Neuronal stem cell (in vitro differentiated cells): ENCODE measurements at regions not wholly inside any gene's neighbourhood (a gene's known extent, or its start where the extent isn't known, plus 50 kb on each side); places are given as distances from the start of the nearest gene placed in this dataset.

Experiments used
- DNase-seq: peaks from one replicate; pipeline ENCODE4 v3.0.0-alpha.2; 2013; ENCODE audit warnings: low spot score
- H2AFZ ChIP-seq: one replicate; pipeline ENCODE4 v1.6.1; 2013; ENCODE audit warnings: mild to moderate bottlenecking, low read length, inconsistent platforms
- H2AK5ac ChIP-seq: 2 replicates; pipeline ENCODE4 v1.6.1; 2013; ENCODE audit warnings: low read depth, mild to moderate bottlenecking, inconsistent platforms, low read length, moderate library complexity, mixed read lengths
- H2BK120ac ChIP-seq: 2 replicates; pipeline ENCODE4 v1.6.1; 2013; ENCODE audit warnings: low read depth, mild to moderate bottlenecking, inconsistent platforms, low read length, moderate library complexity, mixed read lengths
- H2BK12ac ChIP-seq: one replicate; pipeline ENCODE4 v1.6.1; 2013; ENCODE audit warnings: low read length, inconsistent platforms
- H2BK15ac ChIP-seq: 2 replicates; pipeline ENCODE4 v1.6.1; 2013; ENCODE audit warnings: mild to moderate bottlenecking, low read length, inconsistent platforms, mixed read lengths
- H2BK5ac ChIP-seq: one replicate; pipeline ENCODE4 v1.6.1; 2013; ENCODE audit warnings: inconsistent platforms, mild to moderate bottlenecking, low read length, moderate library complexity
- H3K14ac ChIP-seq: one replicate; pipeline ENCODE4 v1.6.1; 2013; ENCODE audit warnings: low read length, inconsistent platforms
- H3K18ac ChIP-seq: 2 replicates; pipeline ENCODE4 v1.6.1; 2013; ENCODE audit warnings: low read length, inconsistent platforms
- H3K23ac ChIP-seq: 2 replicates; pipeline ENCODE4 v1.6.1; 2013; ENCODE audit warnings: low read depth, mild to moderate bottlenecking, mixed read lengths, low read length, inconsistent platforms; ENCODE audit not compliant: poor library complexity
- H3K27ac ChIP-seq: replicated peaks from 3 replicates; pipeline ENCODE4 v1.5.1; 2013; ENCODE audit warnings: low read length, inconsistent platforms
- H3K27me3 ChIP-seq, 3 experiments: 2 replicates each; pipeline ENCODE4 v1.6.1; 2013; ENCODE audit warnings: low read length in 3 of 3, mild to moderate bottlenecking in 2 of 3, inconsistent platforms in 1 of 3, low read depth in 1 of 3, mixed read lengths in 1 of 3, moderate library complexity in 1 of 3; ENCODE audit not compliant: control insufficient read depth in 3 of 3, insufficient read depth in 3 of 3
- H3K36me3 ChIP-seq, 2 donors: replicated peaks in 1 of 2; 2 replicates each; pipeline ENCODE4 v1.6.1; 2013; ENCODE audit warnings: low read length in 2 of 2; ENCODE audit not compliant: control insufficient read depth in 2 of 2, insufficient read depth in 2 of 2
- H3K4ac ChIP-seq: 2 replicates; pipeline ENCODE4 v1.6.1; 2013; ENCODE audit warnings: inconsistent platforms, mild to moderate bottlenecking, low read length, moderate library complexity
- H3K4me1 ChIP-seq, 2 donors: 1 replicate in 1 of 2; 2 replicates in 1 of 2; pipeline ENCODE4 v1.6.1; 2013; ENCODE audit warnings: low read length in 2 of 2, low read depth in 1 of 2; ENCODE audit not compliant: control insufficient read depth in 2 of 2, insufficient read depth in 1 of 2
- H3K4me2 ChIP-seq: one replicate; pipeline ENCODE4 v1.6.1; 2013; ENCODE audit warnings: mild to moderate bottlenecking, low read length, inconsistent platforms; ENCODE audit not compliant: insufficient read depth, poor library complexity, severe bottlenecking
- H3K4me3 ChIP-seq, 2 donors: 2 replicates each; pipeline ENCODE4 v1.5.1; 2013; ENCODE audit warnings: low read length in 2 of 2, mild to moderate bottlenecking in 2 of 2, inconsistent platforms in 1 of 2, moderate library complexity in 1 of 2
- H3K79me1 ChIP-seq: one replicate; pipeline ENCODE4 v1.6.1; 2013; ENCODE audit warnings: low read depth, mild to moderate bottlenecking, inconsistent platforms, low read length, moderate library complexity
- H3K9ac ChIP-seq: one replicate; pipeline ENCODE4 v1.6.1; 2013; ENCODE audit warnings: mild to moderate bottlenecking, low read depth, low read length, inconsistent platforms; ENCODE audit not compliant: poor library complexity
- H3K9me3 ChIP-seq, 2 donors: replicated peaks in 1 of 2; 2 replicates each; pipeline versions ENCODE3 to v1.6.1; 2013; ENCODE audit warnings: low read length in 2 of 2, mild to moderate bottlenecking in 2 of 2, inconsistent platforms in 1 of 2, low read depth in 1 of 2, mixed read lengths in 1 of 2, moderate library complexity in 1 of 2; ENCODE audit not compliant: control insufficient read depth in 2 of 2, insufficient read depth in 1 of 2
- H4K8ac ChIP-seq: one replicate; pipeline ENCODE4 v1.6.1; 2013; ENCODE audit warnings: low read depth, mild to moderate bottlenecking, inconsistent platforms, low read length, moderate library complexity
- H4K91ac ChIP-seq: one replicate; pipeline ENCODE4 v1.6.1; 2013; ENCODE audit warnings: low read length, low read depth, mild to moderate bottlenecking, inconsistent platforms; ENCODE audit not compliant: poor library complexity
- WGBS, 2 donors: extraction: QIAGEN DNeasy Blood & Tissue Kit; methylation state at CpG; one replicate each; pipeline ENCODE4 v1.1.7; 2013; ENCODE audit warnings: missing lambda C conversion rate in 2 of 2, mixed read lengths in 1 of 2; ENCODE audit not compliant: insufficient read length in 2 of 2, insufficient replicate concordance in 1 of 2; ENCODE audit errors: extremely low coverage in 2 of 2; 5-methylcytosine and 5-hydroxymethylcytosine counted together

- Histone ChIP-seq H2BK120ac (no peak overlapping the region), H3K36me3 (no peaks in the 10 kb centered on the region), H3K4me1 (no peaks in the 10 kb centered on the region), H2AFZ (no peak overlapping the region), H4K91ac (no peak overlapping the region), H3K27me3 (peaks cover 0 to 18% (median 0%) of the 10 kb centered on the region in 3 experiments), H3K4me3 (no peak overlapping the region), H3K27ac (no peak overlapping the region), H2BK12ac (no peak overlapping the region), H3K4ac (no peak overlapping the region), H3K23ac (no peak overlapping the region), H4K8ac (no peak overlapping the region), H3K14ac (no peak overlapping the region), H2BK5ac (no peak overlapping the region), H3K9me3 (peaks cover 2 to 3% of the 10 kb centered on the region in 2 donors), H3K4me2 (no peak overlapping the region), H3K79me1 (no peaks in the 10 kb centered on the region), H3K18ac (no peak overlapping the region), H2BK15ac (no peak overlapping the region), H2AK5ac (no peak overlapping the region), H3K9ac (no peak overlapping the region)
- no CpG with 5 or more reads among the region's 1 CpG for WGBS, 2 donors
- no peak for DNase-seq
These were observed 210.2 kb upstream of the MKLN1 start for GRCh38 chr7:131117439-131117838.

GRCh38 chr7:131119381-131119780 is 208.3 kb upstream of the MKLN1 start:
- Histone ChIP-seq H2BK15ac (no peak overlapping the region), H3K14ac (no peak overlapping the region), H3K36me3 (no peaks in the 10 kb centered on the region), H3K4ac (no peak overlapping the region), H4K8ac (no peak overlapping the region), H2BK5ac (no peak overlapping the region), H2AK5ac (no peak overlapping the region), H3K9ac (no peak overlapping the region), H3K23ac (no peak overlapping the region), H3K18ac (no peak overlapping the region), H3K4me3 (no peak overlapping the region), H3K27ac (no peak overlapping the region), H2BK12ac (no peak overlapping the region), H3K27me3 (peaks cover 0 to 8% (median 0%) of the 10 kb centered on the region in 3 experiments), H2AFZ (no peak overlapping the region), H2BK120ac (no peak overlapping the region), H3K79me1 (no peaks in the 10 kb centered on the region), H4K91ac (no peak overlapping the region), H3K9me3 (peaks cover 2 to 3% of the 10 kb centered on the region in 2 donors), H3K4me2 (no peak overlapping the region), H3K4me1 (no peaks in the 10 kb centered on the region)
- no peak for DNase-seq
- WGBS, 2 donors = no CpG with 5 or more reads among the region's 1 CpG

GRCh38 chr7:131122394-131122793 is 205.3 kb upstream of the MKLN1 start:
- Histone ChIP-seq H3K4me1 (no peaks in the 10 kb centered on the region), H3K4me2 (no peak overlapping the region), H3K79me1 (no peaks in the 10 kb centered on the region), H3K23ac (no peak overlapping the region), H2AK5ac (no peak overlapping the region), H2AFZ (no peak overlapping the region), H3K36me3 (no peaks in the 10 kb centered on the region), H4K8ac (no peak overlapping the region), H2BK15ac (no peak overlapping the region), H3K4me3 (no peak overlapping the region), H3K14ac (no peak overlapping the region), H3K27ac (no peak overlapping the region), H3K9ac (no peak overlapping the region), H3K9me3 (peaks cover 2 to 3% of the 10 kb centered on the region in 2 donors), H3K18ac (no peak overlapping the region), H3K27me3 (no peaks in the 10 kb centered on the region), H4K91ac (no peak overlapping the region), H2BK12ac (no peak overlapping the region), H2BK5ac (no peak overlapping the region), H3K4ac (no peak overlapping the region), H2BK120ac (no peak overlapping the region)
- no CpG with 5 or more reads among the region's 10 CpGs for WGBS, 2 donors
- no peak for DNase-seq

DNA sequence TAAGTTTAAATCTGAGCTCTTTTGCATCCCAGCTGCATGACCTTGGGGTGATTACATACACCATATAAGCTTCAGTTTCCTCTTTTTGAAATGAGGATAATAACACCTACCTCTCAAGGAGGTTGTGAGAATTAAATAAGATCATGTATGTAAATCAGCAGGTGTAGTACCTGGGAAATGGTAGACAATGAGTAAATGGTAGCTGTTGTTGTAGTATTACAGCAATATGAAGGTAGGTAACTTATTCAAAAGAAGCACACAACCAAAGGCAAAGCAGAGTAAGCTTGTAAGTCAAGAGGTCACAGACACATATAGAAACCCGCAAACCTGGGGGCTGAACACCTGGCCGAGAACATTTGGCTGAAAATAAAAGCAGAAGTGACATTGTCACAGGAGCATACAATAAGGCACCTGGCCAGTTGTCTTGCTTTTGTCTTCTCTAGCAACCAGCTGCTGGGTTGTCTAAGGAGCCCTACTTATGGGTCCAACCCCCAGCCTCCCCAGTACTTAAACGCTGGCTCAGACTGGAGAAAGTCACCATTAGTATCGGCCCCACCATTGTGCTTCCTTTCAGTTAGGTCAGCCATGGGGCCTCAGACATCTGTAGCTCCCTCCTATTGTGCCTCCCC is 203.6 kb upstream of the MKLN1 start:
- no peak overlapping the region for H3K9ac ChIP-seq
- no peaks in the 10 kb centered on the region for H3K27me3 ChIP-seq
- H4K8ac ChIP-seq = no peak overlapping the region
- no peaks in the 10 kb centered on the region for H3K4me1 ChIP-seq
- H3K4me3 ChIP-seq = no peak overlapping the region
- H3K27ac ChIP-seq = no peak overlapping the region
- H3K36me3 ChIP-seq = no peaks in the 10 kb centered on the region
- no peak overlapping the region for H2BK15ac ChIP-seq
- no peak overlapping the region for H2BK12ac ChIP-seq
- DNase-seq = no peak
- H3K14ac ChIP-seq = no peak overlapping the region
- no peak overlapping the region for H3K23ac ChIP-seq
- no peak overlapping the region for H2AFZ ChIP-seq
- H3K4ac ChIP-seq = no peak overlapping the region
- no peak overlapping the region for H3K4me2 ChIP-seq
- H4K91ac ChIP-seq = no peak overlapping the region
- H2BK5ac ChIP-seq = no peak overlapping the region
- H2AK5ac ChIP-seq = no peak overlapping the region
- peaks cover 1 to 3% of the 10 kb centered on the region in 2 donors for H3K9me3 ChIP-seq
- no peaks in the 10 kb centered on the region for H3K79me1 ChIP-seq
- H2BK120ac ChIP-seq = no peak overlapping the region
- H3K18ac ChIP-seq = no peak overlapping the region
- no CpG with 5 or more reads among the region's 4 CpGs for WGBS, 2 donors
